Lower lobe of right lung (tissue), 2 donors: ENCODE measurements at regions not wholly inside any gene's neighbourhood (a gene's known extent, or its start where the extent isn't known, plus 50 kb on each side); places are given as distances from the start of the nearest gene placed in this dataset.
"Not testable (repeated sequence)": the region's sequence is repeated elsewhere in the genome, so short reads cannot be mapped to it uniquely, and the experiment has no call there.

Experiments
- ATAC-seq, 2 donors: fragments of 200-7000 bp; cut with Tn5 transposase; one replicate each; pipeline ENCODE4 v1.9.1; 2020 to 2022; ENCODE audit warnings: mild to moderate bottlenecking in 2 of 2, moderate library complexity in 2 of 2
- DNase-seq: peaks from one replicate; pipeline ENCODE4 v3.0.0-alpha.2; 2020
- H3K27ac ChIP-seq: fragments of 200-600 bp; one replicate; pipeline ENCODE4 v1.8.0; 2022
- H3K27me3 ChIP-seq: fragments of 200-600 bp; one replicate; pipeline ENCODE4 v1.8.0; 2022; ENCODE audit warnings: low read depth
- H3K36me3 ChIP-seq: fragments of 200-600 bp; one replicate; pipeline ENCODE4 v1.8.0; 2022; ENCODE audit warnings: mild to moderate bottlenecking
- H3K4me1 ChIP-seq: fragments of 200-600 bp; one replicate; pipeline ENCODE4 v1.8.0; 2022
- H3K4me3 ChIP-seq: fragments of 200-600 bp; one replicate; pipeline ENCODE4 v1.8.0; 2022; ENCODE audit warnings: mild to moderate bottlenecking
- H3K9me3 ChIP-seq: fragments of 200-600 bp; one replicate; pipeline ENCODE4 v1.8.0; 2022
- CTCF ChIP-seq: fragments of 200-600 bp; IDR thresholded peaks from one replicate; pipeline ENCODE4 v1.8.0; 2022; ENCODE audit warnings: antibody characterized with exemption, mild to moderate bottlenecking
- intact Hi-C: fragments of 100-400 bp; cut with DNase I; formaldehyde crosslinking; loops from one replicate; pipeline ENCODE4 v1.11.0; 2022
- donor health status: DM: no; HTN: yes; CAD: no; lungs with severe emphysema.

- no peak for ATAC-seq
- Histone ChIP-seq H3K36me3 (no peaks in the 10 kb centered on the region), H3K27me3 (no peaks in the 10 kb centered on the region), H3K4me1 (no peaks in the 10 kb centered on the region), H3K27ac (no peak overlapping the region), H3K9me3 (no peaks in the 10 kb centered on the region), H3K4me3 (no peak overlapping the region)
- peak; percentile 28 for DNase-seq
- no peak for TF ChIP-seq CTCF
- intact Hi-C loops = no loop called here
Observed at GRCh38 chr2:8612734-8613179, 69.1 kb upstream of the ID2 start.

- H3K4me3 ChIP-seq, H3K27me3 ChIP-seq, ATAC-seq, H3K9me3 ChIP-seq, intact Hi-C loops, H3K36me3 ChIP-seq, H3K27ac ChIP-seq, H3K4me1 ChIP-seq: not testable (repeated sequence)
- peak; percentile 14 for DNase-seq
Observed at GRCh38 chr2:8613207-8613999, 68.5 kb upstream of the ID2 start.

GRCh38 chr2:8614646-8615045 is 67.2 kb upstream of the ID2 start:
- Histone ChIP-seq H3K4me3 (no peak overlapping the region), H3K9me3 (no peaks in the 10 kb centered on the region), H3K4me1 (no peaks in the 10 kb centered on the region), H3K27ac (no peak overlapping the region), H3K27me3 (no peaks in the 10 kb centered on the region), H3K36me3 (no peaks in the 10 kb centered on the region)
- TF ChIP-seq CTCF = no peak
- no peak for ATAC-seq
- intact Hi-C loops = no loop called here
- no peak for DNase-seq

GRCh38 chr2:8615252-8615575 is 66.6 kb upstream of the ID2 start:
- H3K27me3 ChIP-seq = no peaks in the 10 kb centered on the region
- intact Hi-C loops = no loop called here
- DNase-seq (peak; percentile 23), ATAC-seq (peak in 1 of 2 donors; percentile 11)
- H3K4me3 ChIP-seq = no peak overlapping the region
- H3K9me3 ChIP-seq = no peaks in the 10 kb centered on the region
- no peak for TF ChIP-seq CTCF
- H3K4me1 ChIP-seq = no peaks in the 10 kb centered on the region
- no peak overlapping the region for H3K27ac ChIP-seq
- no peaks in the 10 kb centered on the region for H3K36me3 ChIP-seq

- TF ChIP-seq CTCF = no peak
- Histone ChIP-seq H3K4me1 (no peaks in the 10 kb centered on the region), H3K27me3 (no peaks in the 10 kb centered on the region), H3K9me3 (no peaks in the 10 kb centered on the region), H3K4me3 (no peak overlapping the region), H3K36me3 (no peaks in the 10 kb centered on the region), H3K27ac (no peak overlapping the region)
- no peak for ATAC-seq
- intact Hi-C loops = no loop called here
- DNase-seq = peak; percentile 16
Observed at GRCh38 chr2:8615576-8616281, 66.1 kb upstream of the ID2 start.

- no peak for TF ChIP-seq CTCF
- intact Hi-C loops = no loop called here
- no peak for ATAC-seq
- Histone ChIP-seq H3K36me3 (no peaks in the 10 kb centered on the region), H3K9me3 (no peaks in the 10 kb centered on the region), H3K4me3 (no peak overlapping the region), H3K4me1 (no peaks in the 10 kb centered on the region), H3K27me3 (no peaks in the 10 kb centered on the region), H3K27ac (no peak overlapping the region)
- peak; percentile 17 for DNase-seq
Observed at GRCh38 chr2:8617048-8617447, 64.8 kb upstream of the ID2 start.
